ENCODE measurements at regions not wholly inside any gene's neighbourhood (a gene's known extent, or its start where the extent isn't known, plus 50 kb on each side); places are given as distances from the start of the nearest gene placed in this dataset.

GRCh38 chr9:106403081-106403480 lies 459.9 kb upstream of the ZNF462 start:
- TF ChIP-seq CTCF (IDR thresholded peaks at IDR 0.05; ENCODE audit: poor library complexity, severe bottlenecking) (no peak), MXI1 (conservative IDR thresholded peaks at IDR 0.05; ENCODE audit: poor library complexity, severe bottlenecking) (no peak), EZH2 (IDR thresholded peaks at IDR 0.05; ENCODE audit: borderline replicate concordance, insufficient read depth, low read length, poor library complexity, severe bottlenecking) (no peak), EP300 (conservative IDR thresholded peaks at IDR 0.05; ENCODE audit: poor library complexity, severe bottlenecking) (no peak), POLR2AphosphoS5 (IDR thresholded peaks at IDR 0.05) (no peak), REST (IDR thresholded peaks at IDR 0.05; ENCODE audit: borderline replicate concordance) (no peak), TAF1 (IDR thresholded peaks at IDR 0.05; ENCODE audit: low read depth) (no peak)

All from neural cell (in vitro differentiated cells).